Transverse colon (tissue), 4 donors: ENCODE measurements at regions not wholly inside any gene's neighbourhood (a gene's known extent, or its start where the extent isn't known, plus 50 kb on each side); places are given as distances from the start of the nearest gene placed in this dataset.

ENCODE experiments used
- DNase-seq: peaks from one replicate; pipeline ENCODE4 v3.0.0-alpha.2; 2019
- H3K27ac ChIP-seq, 4 donors: fragments of 200-600 bp; sonication (generic); 2 replicates each; pipeline ENCODE4 v1.5.1; 2016 to 2018; ENCODE audit warnings: inconsistent platforms in 4 of 4
- H3K27me3 ChIP-seq: fragments of 200-600 bp; sonication (generic); 2 replicates; pipeline ENCODE4 v1.5.1; 2017; ENCODE audit warnings: inconsistent platforms
- H3K36me3 ChIP-seq, 4 donors: fragments of 200-600 bp; sonication (generic); 2 replicates each; pipeline ENCODE4 v1.5.1; 2017 to 2019; ENCODE audit warnings: inconsistent platforms in 4 of 4
- H3K4me1 ChIP-seq, 4 donors: fragments of 200-600 bp; sonication (generic); 2 replicates each; pipeline ENCODE4 v1.5.1; 2017 to 2020; ENCODE audit warnings: inconsistent platforms in 4 of 4
- H3K4me3 ChIP-seq, 4 donors: fragments of 200-600 bp; sonication (generic); 1 replicate in 1 of 4; 2 replicates in 3 of 4; pipeline versions ENCODE4 v1.5.1 to v1.6.1; 2017 to 2019; ENCODE audit warnings: inconsistent platforms in 4 of 4
- H3K9me3 ChIP-seq, 2 donors: fragments of 200-600 bp; sonication (generic); 2 replicates each; pipeline ENCODE4 v1.5.1; 2017 to 2019; ENCODE audit warnings: inconsistent platforms in 2 of 2
- CTCF ChIP-seq, 5 experiments: fragments of 200-600 bp in 3 of 5; fragments of 450-650 bp in 2 of 5; sonication (generic) in 3 of 5; IDR thresholded peaks; 1 replicate in 2 of 5; 2 replicates in 3 of 5; pipeline ENCODE4 v1.5.1; 2016 to 2017; ENCODE audit warnings: antibody characterized with exemption in 5 of 5, inconsistent platforms in 3 of 5, mild to moderate bottlenecking in 2 of 5, moderate library complexity in 1 of 5
- EP300 ChIP-seq: sonication (generic); formaldehyde crosslinking; IDR thresholded peaks from one replicate; pipeline ENCODE4 v1.6.1; 2017; ENCODE audit warnings: antibody characterized with exemption, low read depth
- POLR2A ChIP-seq: fragments of 450-650 bp; IDR thresholded peaks from one replicate; pipeline ENCODE4 v1.6.1; 2016; ENCODE audit warnings: antibody characterized with exemption, mild to moderate bottlenecking, moderate library complexity
- POLR2AphosphoS5 ChIP-seq, 3 donors: sonication (generic); formaldehyde crosslinking; IDR thresholded peaks; one replicate each; pipeline ENCODE4 v1.6.1; 2016; ENCODE audit warnings: antibody characterized with exemption in 3 of 3
- WGBS, 2 donors: methylation state at CpG; one replicate each; pipeline ENCODE4 v1.1.5; 2018; ENCODE audit warnings: low coverage in 1 of 2; 5-methylcytosine and 5-hydroxymethylcytosine counted together
- in situ Hi-C, 4 donors: fragments of 200-750 bp; cut with MboI; loops; one replicate each; pipeline versions ENCODE4 v1.15.0 to v1.15.1; 2017; ENCODE audit warnings: low sequenced_read_pairs in 3 of 4, low pct_ligation_motif_present in 1 of 4, low pct_unique_long_range_greater_than_20kb in 1 of 4
- intact Hi-C: fragments of 100-400 bp; cut with DNase I; formaldehyde crosslinking; loops from one replicate; pipeline ENCODE4 v1.15.1; 2023; ENCODE audit warnings: low total_unique reads

GRCh38 chrX:36803151-36803550 is 205.0 kb upstream of the FAM47C start:
- Histone ChIP-seq H3K9me3 (no peaks in the 10 kb centered on the region), H3K36me3 (no peaks in the 10 kb centered on the region), H3K4me1 (no peaks in the 10 kb centered on the region), H3K27me3 (no peaks in the 10 kb centered on the region), H3K4me3 (no peak overlapping the region), H3K27ac (no peak overlapping the region)
- TF ChIP-seq POLR2AphosphoS5 (IDR thresholded peaks at IDR 0.05): no peak
- no peak for TF ChIP-seq CTCF (IDR thresholded peaks at IDR 0.05)
- no peak for TF ChIP-seq POLR2A
- no peak for TF ChIP-seq EP300
- no peak for DNase-seq
- in situ Hi-C loops (no loop called here), intact Hi-C loops (no loop called here)
- 60 to 66% methylated on average over 1 to 4 of the region's 4 CpGs for WGBS, 2 donors

GRCh38 chrX:36804066-36804465 is 204.1 kb upstream of the FAM47C start:
- H3K4me1 ChIP-seq: no peaks in the 10 kb centered on the region
- H3K27ac ChIP-seq: no peak overlapping the region
- in situ Hi-C loops (no loop called here), intact Hi-C loops (no loop called here)
- no peaks in the 10 kb centered on the region for H3K9me3 ChIP-seq
- TF ChIP-seq POLR2A (no peak), CTCF (IDR thresholded peaks at IDR 0.05) (no peak), EP300 (no peak), POLR2AphosphoS5 (IDR thresholded peaks at IDR 0.05) (no peak)
- no peaks in the 10 kb centered on the region for H3K36me3 ChIP-seq
- H3K27me3 ChIP-seq: no peaks in the 10 kb centered on the region
- 53 to 64% methylated on average over 5 to 6 of the region's 6 CpGs for WGBS, 2 donors
- H3K4me3 ChIP-seq: no peak overlapping the region
- DNase-seq: no peak

DNA sequence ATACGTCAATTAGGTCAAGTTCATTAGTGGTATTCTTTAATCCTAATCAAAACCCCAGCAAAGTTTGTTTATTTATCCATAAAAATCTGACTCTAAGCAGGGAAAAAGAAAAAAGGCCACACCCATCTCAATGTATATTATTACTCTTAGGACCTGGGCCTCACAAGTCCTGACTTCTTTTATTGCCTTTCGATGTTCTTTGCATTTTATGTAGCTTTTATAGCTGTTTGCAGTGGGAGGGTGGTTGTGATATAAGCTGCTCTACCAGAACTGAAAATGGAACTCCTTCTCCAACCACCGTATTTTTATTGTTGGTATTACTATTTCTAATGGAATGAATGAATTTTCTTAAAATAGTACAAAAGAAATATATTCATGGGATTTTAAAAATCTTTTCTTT is 163.3 kb upstream of the FAM47C start:
- no peaks in the 10 kb centered on the region for H3K9me3 ChIP-seq
- H3K27me3 ChIP-seq: no peaks in the 10 kb centered on the region
- no peak for DNase-seq
- H3K36me3 ChIP-seq: no peaks in the 10 kb centered on the region
- no peaks in the 10 kb centered on the region for H3K4me1 ChIP-seq
- 48 to 67% methylated on average over 3 of the region's 3 CpGs for WGBS, 2 donors
- in situ Hi-C loops: no loop called here
- no peak overlapping the region for H3K27ac ChIP-seq
- intact Hi-C loops: no loop called here
- TF ChIP-seq EP300 (no peak), CTCF (IDR thresholded peaks at IDR 0.05) (no peak), POLR2AphosphoS5 (IDR thresholded peaks at IDR 0.05) (no peak), POLR2A (no peak)
- H3K4me3 ChIP-seq: no peak overlapping the region

DNA sequence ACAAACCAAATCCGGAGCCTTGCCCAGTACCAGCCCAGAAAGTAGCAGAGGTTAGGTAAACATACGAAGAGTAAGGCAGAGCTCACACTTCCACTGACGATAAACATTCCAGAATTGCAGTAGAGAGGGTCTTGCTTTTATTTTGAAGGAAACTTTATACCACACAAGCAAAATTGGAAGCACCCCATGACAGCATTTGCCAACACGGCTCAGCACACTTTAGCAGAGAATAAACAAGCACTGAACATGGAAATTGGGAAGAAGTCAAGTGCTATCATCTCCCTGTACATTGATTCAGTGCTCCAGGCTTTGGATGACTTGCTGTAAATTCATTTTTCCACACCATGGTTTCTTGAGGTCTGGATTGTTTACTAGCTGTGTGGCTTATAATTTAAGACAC is 160.7 kb upstream of the FAM47C start:
- no peak overlapping the region for H3K4me3 ChIP-seq
- H3K4me1 ChIP-seq: no peaks in the 10 kb centered on the region
- no peak overlapping the region for H3K27ac ChIP-seq
- no peaks in the 10 kb centered on the region for H3K36me3 ChIP-seq
- 59% methylated on average over 4 of the region's 4 CpGs; no CpG with 5 or more reads in 1 of the 2 donors for WGBS, 2 donors
- no peak for TF ChIP-seq CTCF (IDR thresholded peaks at IDR 0.05)
- TF ChIP-seq POLR2AphosphoS5 (IDR thresholded peaks at IDR 0.05): no peak
- no peak for DNase-seq
- H3K9me3 ChIP-seq: no peaks in the 10 kb centered on the region
- intact Hi-C loops (no loop called here), in situ Hi-C loops (no loop called here)
- H3K27me3 ChIP-seq: no peaks in the 10 kb centered on the region
